Mucosa of descending colon (tissue), 3 donors: ENCODE measurements at regions not wholly inside any gene's neighbourhood (a gene's known extent, or its start where the extent isn't known, plus 50 kb on each side); places are given as distances from the start of the nearest gene placed in this dataset.

ENCODE experiments used
- ATAC-seq: fragments of 200-7000 bp; cut with Tn5 transposase; one replicate; pipeline ENCODE4 v1.9.1; 2020; ENCODE audit warnings: mild to moderate bottlenecking, moderate library complexity
- DNase-seq, 3 donors: peaks; one replicate each; pipeline ENCODE4 v3.0.0-alpha.2; 2020
- H3K36me3 ChIP-seq: fragments of 200-600 bp; one replicate; pipeline ENCODE4 v1.8.0; 2021; ENCODE audit warnings: low read depth, mild to moderate bottlenecking
- H3K4me1 ChIP-seq: fragments of 200-600 bp; one replicate; pipeline ENCODE4 v1.8.0; 2021; ENCODE audit warnings: low read depth, mild to moderate bottlenecking
- H3K4me3 ChIP-seq: fragments of 200-600 bp; one replicate; pipeline ENCODE4 v1.8.0; 2021; ENCODE audit warnings: mild to moderate bottlenecking
- H3K9me3 ChIP-seq: fragments of 200-600 bp; one replicate; pipeline ENCODE4 v1.8.0; 2021; ENCODE audit warnings: mild to moderate bottlenecking
- CTCF ChIP-seq: fragments of 200-600 bp; IDR thresholded peaks from one replicate; pipeline ENCODE4 v1.8.0; 2022; ENCODE audit warnings: antibody characterized with exemption, mild to moderate bottlenecking
- intact Hi-C, 2 donors: fragments of 100-400 bp; cut with DNase I in 1 of 2; cut with micrococcal nuclease in 1 of 2; formaldehyde crosslinking; loops; one replicate each; pipeline versions ENCODE4 v1.11.0 to v1.11.1; 2022; cut with DNase I, micrococcal nuclease
- donor health status: DM: no; HTN: no; CAD: no; lungs with moderate emphysema.
- donor health status: DM: no; HTN: no; CAD: no.
- donor health status: DM: no; HTN: yes; CAD: no.

GRCh38 chr9:79193501-79194223 is 378.1 kb upstream of the TLE4 start:
- intact Hi-C loops, result no loop called here
- H3K36me3 ChIP-seq, result no peaks in the 10 kb centered on the region
- no peaks in the 10 kb centered on the region for H3K9me3 ChIP-seq
- no peak for ATAC-seq
- H3K4me1 ChIP-seq, result no peaks in the 10 kb centered on the region
- TF ChIP-seq CTCF, result no peak
- no peak for DNase-seq
- H3K4me3 ChIP-seq, result no peak overlapping the region

- H3K9me3 ChIP-seq, result no peaks in the 10 kb centered on the region
- intact Hi-C loops, result no loop called here
- no peak for TF ChIP-seq CTCF
- H3K4me1 ChIP-seq, result no peaks in the 10 kb centered on the region
- no peaks in the 10 kb centered on the region for H3K36me3 ChIP-seq
- ATAC-seq (no peak), DNase-seq (no peak)
- no peak overlapping the region for H3K4me3 ChIP-seq
Observed at GRCh38 chr9:79195879-79196278, 375.9 kb upstream of the TLE4 start.

- intact Hi-C loops, result no loop called here
- Histone ChIP-seq H3K4me3 (no peak overlapping the region), H3K36me3 (no peaks in the 10 kb centered on the region), H3K4me1 (no peaks in the 10 kb centered on the region), H3K9me3 (no peaks in the 10 kb centered on the region)
- DNase-seq (no peak), ATAC-seq (no peak)
- TF ChIP-seq CTCF, result no peak
Observed at GRCh38 chr9:79196606-79197005, 375.2 kb upstream of the TLE4 start.

- ATAC-seq (no peak), DNase-seq (no peak)
- no peak overlapping the region for H3K4me3 ChIP-seq
- no peak for TF ChIP-seq CTCF
- H3K4me1 ChIP-seq, result no peaks in the 10 kb centered on the region
- H3K36me3 ChIP-seq, result no peaks in the 10 kb centered on the region
- H3K9me3 ChIP-seq, result no peaks in the 10 kb centered on the region
- intact Hi-C loops, result no loop called here
Observed at GRCh38 chr9:79200336-79200735, 371.4 kb upstream of the TLE4 start.

GRCh38 chr9:79201636-79202035 is 370.1 kb upstream of the TLE4 start:
- Histone ChIP-seq H3K36me3 (no peaks in the 10 kb centered on the region), H3K4me3 (no peak overlapping the region), H3K4me1 (no peaks in the 10 kb centered on the region), H3K9me3 (no peaks in the 10 kb centered on the region)
- ATAC-seq (no peak), DNase-seq (no peak)
- TF ChIP-seq CTCF, result no peak
- intact Hi-C loops, result no loop called here
